Colonic mucosa (tissue), 4 donors: ENCODE measurements at regions not wholly inside any gene's neighbourhood (a gene's known extent, or its start where the extent isn't known, plus 50 kb on each side); places are given as distances from the start of the nearest gene placed in this dataset.

Experiments used
- DNase-seq: peaks from one replicate; pipeline ENCODE4 v3.0.0-alpha.2; 2020
- H3K27ac ChIP-seq: fragments of 200-600 bp; one replicate; pipeline ENCODE4 v1.8.0; 2021
- H3K27me3 ChIP-seq: fragments of 200-600 bp; one replicate; pipeline ENCODE4 v1.8.0; 2021
- H3K36me3 ChIP-seq: fragments of 200-600 bp; one replicate; pipeline ENCODE4 v1.8.0; 2021
- H3K4me1 ChIP-seq: fragments of 200-600 bp; one replicate; pipeline ENCODE4 v1.8.0; 2021; ENCODE audit warnings: mild to moderate bottlenecking
- H3K4me3 ChIP-seq: fragments of 200-600 bp; one replicate; pipeline ENCODE4 v1.8.0; 2021
- H3K9ac ChIP-seq, 2 donors: one replicate each; pipeline ENCODE4 v1.7.0; 2013; ENCODE audit warnings: control low read depth in 2 of 2, low read depth in 2 of 2, low read length in 2 of 2
- H3K9me3 ChIP-seq: fragments of 200-600 bp; one replicate; pipeline ENCODE4 v1.8.0; 2021
- CTCF ChIP-seq: fragments of 200-600 bp; IDR thresholded peaks from one replicate; pipeline ENCODE4 v1.8.0; 2022; ENCODE audit warnings: antibody characterized with exemption, mild to moderate bottlenecking
- intact Hi-C: fragments of 100-400 bp; cut with DNase I; formaldehyde crosslinking; loops from one replicate; pipeline ENCODE4 v1.14.1; 2022
- donor health status: healthy.
- donor health status: DM: no; HTN: no; CAD: no.
- donor health status: DM: no; HTN: no; CAD: no.

- no peak overlapping the region for H3K9ac ChIP-seq
- no peaks in the 10 kb centered on the region for H3K9me3 ChIP-seq
- no peaks in the 10 kb centered on the region for H3K27me3 ChIP-seq
- no peak overlapping the region for H3K27ac ChIP-seq
- DNase-seq: no peak
- intact Hi-C loops: no loop called here
- H3K4me3 ChIP-seq: no peak overlapping the region
- H3K36me3 ChIP-seq: no peaks in the 10 kb centered on the region
- H3K4me1 ChIP-seq: no peaks in the 10 kb centered on the region
- no peak for TF ChIP-seq CTCF
Measured at GRCh38 chr9:99356512-99356971, 134.5 kb downstream of the SEC61B start.

GRCh38 chr9:99357575-99357974 lies 135.5 kb downstream of the SEC61B start:
- Histone ChIP-seq H3K9me3 (no peaks in the 10 kb centered on the region), H3K4me1 (no peaks in the 10 kb centered on the region), H3K9ac (no peak overlapping the region), H3K27ac (no peak overlapping the region), H3K36me3 (no peaks in the 10 kb centered on the region), H3K27me3 (no peaks in the 10 kb centered on the region), H3K4me3 (no peak overlapping the region)
- no peak for TF ChIP-seq CTCF
- intact Hi-C loops: no loop called here
- no peak for DNase-seq

- intact Hi-C loops: no loop called here
- Histone ChIP-seq H3K4me1 (no peaks in the 10 kb centered on the region), H3K27ac (no peak overlapping the region), H3K27me3 (no peaks in the 10 kb centered on the region), H3K9me3 (no peaks in the 10 kb centered on the region), H3K36me3 (no peaks in the 10 kb centered on the region), H3K4me3 (no peak overlapping the region), H3K9ac (no peak overlapping the region)
- TF ChIP-seq CTCF: no peak
- no peak for DNase-seq
Measured at GRCh38 chr9:99358668-99359067, 136.6 kb downstream of the SEC61B start.

- Histone ChIP-seq H3K36me3 (no peaks in the 10 kb centered on the region), H3K27ac (no peak overlapping the region), H3K27me3 (no peaks in the 10 kb centered on the region), H3K9me3 (no peaks in the 10 kb centered on the region), H3K4me1 (no peaks in the 10 kb centered on the region), H3K4me3 (no peak overlapping the region), H3K9ac (no peak overlapping the region)
- TF ChIP-seq CTCF: no peak
- DNase-seq: no peak
- intact Hi-C loops: no loop called here
Measured at GRCh38 chr9:99359336-99359735, 137.3 kb downstream of the SEC61B start.

GRCh38 chr9:99360026-99360425 lies 137.9 kb downstream of the SEC61B start:
- H3K27me3 ChIP-seq: no peaks in the 10 kb centered on the region
- no peak for TF ChIP-seq CTCF
- intact Hi-C loops: loop anchor here (10.0 kb wide), 1 partner anchor 185 kb away; no protein-coding TSS in a partner anchor
- no peak for DNase-seq
- no peak overlapping the region for H3K27ac ChIP-seq
- no peak overlapping the region for H3K4me3 ChIP-seq
- no peak overlapping the region for H3K9ac ChIP-seq
- no peaks in the 10 kb centered on the region for H3K9me3 ChIP-seq
- H3K4me1 ChIP-seq: no peaks in the 10 kb centered on the region
- H3K36me3 ChIP-seq: no peaks in the 10 kb centered on the region
